CD4-positive, CD25-positive, alpha-beta regulatory T cell (primary cell): ENCODE measurements at regions not wholly inside any gene's neighbourhood (a gene's known extent, or its start where the extent isn't known, plus 50 kb on each side); places are given as distances from the start of the nearest gene placed in this dataset.

Source experiments
- ATAC-seq, 2 donors: fragments of 150-1000 bp; cut with Tn5 transposase; one replicate each; pipeline ENCODE4 v1.10.0; 2021; ENCODE audit warnings: low read depth in 2 of 2, moderate number of reproducible peaks in 2 of 2, moderate library complexity in 1 of 2
- DNase-seq, 3 donors: peaks; one replicate each; pipeline versions ENCODE4 v3.0.0 to v3.0.0-alpha.2; 2012 to 2022; ENCODE audit warnings: mixed read lengths in 1 of 3
- H3K27ac ChIP-seq: one replicate; pipeline ENCODE4 v1.7.0; 2013; ENCODE audit warnings: mild to moderate bottlenecking, low read length; ENCODE audit not compliant: insufficient read depth, poor library complexity, severe bottlenecking
- H3K27me3 ChIP-seq: one replicate; pipeline ENCODE4 v1.7.0; 2013; ENCODE audit warnings: low read length; ENCODE audit not compliant: control insufficient read depth, insufficient read depth
- H3K36me3 ChIP-seq: one replicate; pipeline ENCODE4 v1.7.0; 2013; ENCODE audit warnings: mild to moderate bottlenecking, low read length, moderate library complexity; ENCODE audit not compliant: control insufficient read depth, insufficient read depth
- H3K4me1 ChIP-seq: 2 replicates; pipeline ENCODE4 v1.7.0; 2013; ENCODE audit warnings: mild to moderate bottlenecking, low read length; ENCODE audit not compliant: insufficient read depth, control insufficient read depth, poor library complexity, severe bottlenecking
- H3K4me3 ChIP-seq: one replicate; pipeline ENCODE4 v1.7.0; 2013; ENCODE audit warnings: low read depth, mild to moderate bottlenecking, low read length, moderate library complexity
- H3K9me3 ChIP-seq, 2 experiments: 1 replicate in 1 of 2; 2 replicates in 1 of 2; pipeline ENCODE4 v1.7.0; 2013; ENCODE audit warnings: low read length in 2 of 2, mild to moderate bottlenecking in 1 of 2, moderate library complexity in 1 of 2; ENCODE audit not compliant: control insufficient read depth in 2 of 2
- H3K27ac Mint-ChIP-seq, 3 donors: one replicate each; pipeline ENCODE4 v1.8.0; 2020 to 2022; ENCODE audit warnings: mild to moderate bottlenecking in 3 of 3, mixed read lengths in 3 of 3, moderate library complexity in 2 of 3
- H3K27me3 Mint-ChIP-seq: one replicate; pipeline ENCODE4 v1.8.0; 2022; ENCODE audit warnings: mild to moderate bottlenecking, mixed read lengths
- H3K36me3 Mint-ChIP-seq: one replicate; pipeline ENCODE4 v1.8.0; 2020; ENCODE audit warnings: mixed read lengths
- H3K4me1 Mint-ChIP-seq, 4 donors: one replicate each; pipeline ENCODE4 v1.8.0; 2020 to 2022; ENCODE audit warnings: mixed read lengths in 4 of 4, mild to moderate bottlenecking in 1 of 4
- H3K4me3 Mint-ChIP-seq, 4 donors: one replicate each; pipeline ENCODE4 v1.8.0; 2020 to 2022; ENCODE audit warnings: mild to moderate bottlenecking in 4 of 4, mixed read lengths in 4 of 4, moderate library complexity in 3 of 4
- H3K9me3 Mint-ChIP-seq, 7 donors: one replicate each; pipeline ENCODE4 v1.8.0; 2020 to 2022; ENCODE audit warnings: mixed read lengths in 7 of 7, mild to moderate bottlenecking in 3 of 7, moderate library complexity in 2 of 7

DNA sequence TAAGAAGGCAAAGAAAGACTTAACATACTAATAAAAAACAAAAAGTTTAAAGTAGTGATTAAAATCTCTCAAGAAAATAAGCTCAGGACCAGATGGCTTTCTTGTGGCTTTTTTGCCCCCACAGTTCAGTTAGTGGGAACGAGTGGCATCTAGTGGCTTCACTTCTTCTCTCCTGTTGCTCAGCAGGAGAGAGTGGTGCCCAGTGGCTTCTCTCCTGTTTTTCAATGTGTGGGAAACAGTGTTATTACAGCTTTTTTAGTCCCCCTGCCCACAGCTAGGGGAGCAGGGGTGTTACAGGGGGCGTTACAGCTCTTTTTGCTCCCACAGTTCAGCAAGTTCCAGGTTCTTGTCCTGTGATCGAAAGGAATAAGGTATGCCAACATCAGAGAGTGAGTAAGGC, 135.2 kb downstream of the RERGL start:
- ATAC-seq (no peak), DNase-seq (no peak)
- H3K4me3 ChIP-seq: no peak overlapping the region
- H3K9me3 ChIP-seq: peaks cover 0 to 1% of the 10 kb centered on the region in 2 experiments
- H3K36me3 ChIP-seq: no peaks in the 10 kb centered on the region
- H3K4me1 ChIP-seq: no peaks in the 10 kb centered on the region
- Mint-ChIP-seq H3K4me3 (no peak overlapping the region), H3K27ac (no peak overlapping the region), H3K27me3 (no peaks in the 10 kb centered on the region), H3K9me3 (peaks cover 0 to 9% (median 8%) of the 10 kb centered on the region in 7 donors), H3K4me1 (no peaks in the 10 kb centered on the region), H3K36me3 (no peaks in the 10 kb centered on the region)
- H3K27me3 ChIP-seq: no peaks in the 10 kb centered on the region
- H3K27ac ChIP-seq: no peak overlapping the region

DNA sequence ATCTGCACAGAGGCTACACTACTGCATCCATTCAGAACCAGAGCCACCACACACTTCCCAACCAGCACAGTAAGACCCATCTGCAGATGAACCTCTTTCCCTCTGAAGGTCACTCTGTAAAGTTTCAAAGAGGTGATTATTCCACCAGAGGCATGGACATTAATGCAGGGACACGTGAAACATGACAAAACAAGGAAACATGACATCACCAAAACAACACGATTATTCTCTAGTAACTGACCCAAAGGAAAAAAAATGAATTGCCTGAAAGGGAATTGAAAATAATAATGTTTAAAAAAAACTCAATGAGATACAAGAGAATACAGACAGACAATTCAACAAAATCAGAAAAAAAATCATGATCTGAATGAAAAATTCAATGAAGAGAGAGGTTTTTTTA, 139.1 kb downstream of the RERGL start:
- H3K27ac Mint-ChIP-seq: no peak overlapping the region
- Histone ChIP-seq H3K27ac (no peak overlapping the region), H3K4me3 (no peak overlapping the region), H3K9me3 (peaks cover 0 to 8% of the 10 kb centered on the region in 2 experiments), H3K4me1 (no peaks in the 10 kb centered on the region), H3K27me3 (no peaks in the 10 kb centered on the region), H3K36me3 (no peaks in the 10 kb centered on the region)
- no peak overlapping the region for H3K4me3 Mint-ChIP-seq
- no peaks in the 10 kb centered on the region for H3K27me3 Mint-ChIP-seq
- ATAC-seq (no peak), DNase-seq (no peak)
- H3K9me3 Mint-ChIP-seq: peaks cover 0 to 12% (median 6%) of the 10 kb centered on the region in 7 donors
- H3K36me3 Mint-ChIP-seq: no peaks in the 10 kb centered on the region
- H3K4me1 Mint-ChIP-seq: no peaks in the 10 kb centered on the region

DNA sequence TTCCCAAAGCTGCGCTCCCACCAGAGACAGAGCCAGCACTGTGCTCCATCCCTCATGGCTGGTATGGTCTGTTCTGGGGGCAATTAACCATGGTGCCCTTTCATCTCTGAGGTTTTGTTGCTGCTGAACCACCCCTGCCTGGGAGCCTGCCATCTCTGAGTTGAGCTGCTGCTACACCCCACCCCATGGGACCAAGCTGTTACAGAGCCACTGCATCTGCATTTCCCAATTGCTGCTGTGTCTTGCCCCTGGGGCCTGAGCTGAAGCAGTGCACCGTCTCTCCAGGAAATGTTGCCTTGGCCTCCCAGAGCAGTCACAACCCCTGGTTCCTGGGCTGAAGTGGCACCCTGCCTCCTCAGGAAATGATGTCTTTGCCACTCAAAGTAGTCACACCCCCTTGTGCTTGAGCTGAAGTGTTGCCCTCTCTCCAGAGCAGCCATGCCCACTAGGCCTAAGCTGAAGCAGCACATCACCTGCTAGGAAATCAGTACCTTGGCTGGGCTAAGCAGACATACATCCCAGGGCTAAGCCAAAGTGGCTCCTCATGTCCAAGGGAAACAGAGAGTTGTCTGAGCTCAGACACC, 140.3 kb downstream of the RERGL start:
- H3K4me1 ChIP-seq: no peaks in the 10 kb centered on the region
- H3K4me3 ChIP-seq: no peak overlapping the region
- ATAC-seq (no peak), DNase-seq (no peak)
- H3K27me3 ChIP-seq: no peaks in the 10 kb centered on the region
- Mint-ChIP-seq H3K4me3 (no peak overlapping the region), H3K27me3 (no peaks in the 10 kb centered on the region), H3K4me1 (no peaks in the 10 kb centered on the region), H3K9me3 (peaks cover 0 to 12% (median 5%) of the 10 kb centered on the region in 7 donors), H3K36me3 (no peaks in the 10 kb centered on the region), H3K27ac (no peak overlapping the region)
- peaks cover 0 to 8% of the 10 kb centered on the region in 2 experiments for H3K9me3 ChIP-seq
- no peak overlapping the region for H3K27ac ChIP-seq
- no peaks in the 10 kb centered on the region for H3K36me3 ChIP-seq

DNA sequence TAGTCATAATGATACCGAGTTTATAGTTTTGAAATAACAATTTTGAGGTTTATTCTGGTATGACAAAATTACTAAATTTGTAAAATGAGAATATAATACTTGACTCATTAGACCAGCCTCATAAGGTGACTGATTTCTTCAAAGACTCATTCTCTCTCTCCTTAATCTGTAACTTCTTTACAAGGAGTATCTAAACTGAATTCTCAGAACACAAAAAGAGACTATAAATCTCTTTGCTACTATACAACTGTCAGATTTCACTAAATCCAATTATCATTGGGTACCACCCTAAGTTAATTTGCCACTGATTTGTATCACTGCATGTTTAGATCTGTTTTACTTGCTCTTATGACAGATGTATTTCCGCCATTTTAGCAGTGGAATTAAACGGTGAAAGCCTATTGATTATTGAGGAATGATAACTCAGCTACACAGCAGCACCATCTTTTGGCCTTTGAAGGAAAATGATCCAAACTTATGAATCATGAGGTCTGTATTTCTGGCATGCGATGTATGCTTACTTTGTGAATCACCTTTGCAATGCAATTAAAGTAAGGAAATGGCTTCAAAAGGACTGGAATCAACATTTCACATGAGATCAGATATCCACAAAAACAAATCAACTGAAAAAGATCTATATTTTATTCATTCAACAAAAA, 161.2 kb downstream of the RERGL start:
- Mint-ChIP-seq H3K36me3 (no peaks in the 10 kb centered on the region), H3K27me3 (no peaks in the 10 kb centered on the region), H3K27ac (no peak overlapping the region), H3K9me3 (peaks cover 0 to 23% (median 5%) of the 10 kb centered on the region in 7 donors), H3K4me1 (peaks cover 0 to 5% (median 0%) of the 10 kb centered on the region in 4 donors), H3K4me3 (no peak overlapping the region)
- ATAC-seq (no peak), DNase-seq (no peak)
- Histone ChIP-seq H3K4me1 (no peaks in the 10 kb centered on the region), H3K36me3 (no peaks in the 10 kb centered on the region), H3K27ac (no peak overlapping the region), H3K4me3 (no peak overlapping the region), H3K9me3 (peaks cover 2 to 4% of the 10 kb centered on the region in 2 experiments), H3K27me3 (no peaks in the 10 kb centered on the region)

DNA sequence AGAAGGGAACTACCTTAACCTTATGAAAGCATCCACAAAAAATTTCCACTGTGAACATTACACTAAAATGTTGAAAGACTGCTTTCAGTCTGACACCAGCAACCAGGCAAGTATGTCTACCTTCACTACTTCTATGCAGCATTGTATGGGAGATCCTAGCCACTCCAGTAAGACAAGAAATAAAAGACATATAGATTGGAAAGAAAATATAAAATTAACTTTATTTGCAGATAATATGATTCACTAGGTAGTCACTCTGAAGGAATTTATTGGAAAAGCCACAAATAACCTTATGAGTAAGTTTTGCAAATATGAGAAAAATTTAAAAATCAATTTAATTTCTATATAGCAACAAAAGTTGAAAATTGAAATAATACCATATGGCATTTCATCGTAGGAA, 172.0 kb downstream of the RERGL start:
- Histone ChIP-seq H3K9me3 (peaks cover 4 to 6% of the 10 kb centered on the region in 2 experiments), H3K4me3 (no peak overlapping the region), H3K36me3 (no peaks in the 10 kb centered on the region), H3K4me1 (no peaks in the 10 kb centered on the region), H3K27me3 (no peaks in the 10 kb centered on the region), H3K27ac (no peak overlapping the region)
- no peaks in the 10 kb centered on the region for H3K4me1 Mint-ChIP-seq
- no peak for ATAC-seq
- H3K4me3 Mint-ChIP-seq: no peak overlapping the region
- H3K9me3 Mint-ChIP-seq: peaks cover 0 to 33% (median 6%) of the 10 kb centered on the region in 7 donors
- no peaks in the 10 kb centered on the region for H3K27me3 Mint-ChIP-seq
- no peak for DNase-seq
- no peaks in the 10 kb centered on the region for H3K36me3 Mint-ChIP-seq
- no peak overlapping the region for H3K27ac Mint-ChIP-seq

DNA sequence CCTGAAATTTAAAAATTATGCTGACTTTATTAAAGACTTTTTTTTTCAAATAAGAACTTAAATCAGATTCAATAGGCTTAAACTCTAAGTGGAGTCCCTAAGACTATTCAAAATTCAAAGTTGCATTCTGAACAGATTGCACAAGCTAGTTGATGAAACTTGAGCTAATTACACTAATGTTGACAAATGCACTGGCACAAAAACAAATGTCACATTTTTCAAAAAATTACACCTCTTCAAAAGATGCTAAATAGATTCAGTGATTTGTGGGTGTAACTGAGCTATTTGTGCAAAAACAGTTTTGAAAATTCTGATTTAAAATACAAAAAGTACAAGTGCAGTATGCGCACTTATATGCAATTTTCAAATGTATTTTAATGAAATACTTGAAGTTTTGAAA, 205.4 kb downstream of the RERGL start:
- Histone ChIP-seq H3K9me3 (no peaks in the 10 kb centered on the region), H3K4me1 (no peaks in the 10 kb centered on the region), H3K36me3 (no peaks in the 10 kb centered on the region), H3K27me3 (no peaks in the 10 kb centered on the region), H3K4me3 (no peak overlapping the region), H3K27ac (no peak overlapping the region)
- DNase-seq (no peak), ATAC-seq (no peak)
- Mint-ChIP-seq H3K27ac (no peak overlapping the region), H3K4me3 (no peak overlapping the region), H3K9me3 (peaks cover 0 to 27% (median 4%) of the 10 kb centered on the region in 7 donors), H3K36me3 (no peaks in the 10 kb centered on the region), H3K4me1 (no peaks in the 10 kb centered on the region), H3K27me3 (no peaks in the 10 kb centered on the region)

DNA sequence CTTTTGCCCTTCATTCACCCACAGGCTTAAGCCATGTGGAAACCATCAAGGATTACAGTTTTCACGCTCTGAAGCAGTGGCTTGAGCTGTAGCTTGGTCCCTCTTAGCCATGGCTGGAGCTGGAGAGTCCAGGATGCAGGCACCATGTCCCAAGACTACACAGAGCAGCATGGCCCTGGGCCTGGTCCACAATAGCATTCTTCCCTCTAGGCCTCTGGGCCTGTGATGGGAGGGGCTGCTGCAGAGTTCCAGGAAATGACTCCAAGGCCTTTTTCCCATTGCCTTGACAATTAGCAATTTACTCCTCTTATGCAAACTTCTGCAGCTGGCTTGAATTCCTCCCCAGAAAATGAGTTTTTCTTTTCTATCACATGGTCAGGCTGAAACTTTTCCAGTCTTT, 211.3 kb downstream of the RERGL start:
- no peak for ATAC-seq
- H3K27me3 Mint-ChIP-seq: no peaks in the 10 kb centered on the region

DNA sequence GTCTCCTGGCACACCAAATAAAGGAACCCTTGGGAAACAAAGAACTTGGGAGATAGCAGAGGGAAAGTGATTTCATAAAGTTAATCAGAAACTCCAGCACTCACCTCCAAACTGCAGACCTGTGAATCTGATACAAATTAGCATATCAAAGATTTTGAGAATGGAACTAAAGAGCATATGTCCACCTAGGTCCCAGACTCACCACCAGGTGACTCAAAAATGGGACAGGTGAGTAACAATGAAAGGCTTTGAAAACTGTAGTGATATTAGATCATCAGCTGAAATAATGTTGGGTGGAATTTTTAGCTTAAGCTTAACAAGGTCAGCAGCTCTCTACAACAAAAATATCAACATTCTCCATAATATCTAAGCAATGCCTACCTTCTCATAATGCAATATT, 214.8 kb downstream of the RERGL start:
- H3K36me3 Mint-ChIP-seq: no peaks in the 10 kb centered on the region
- ATAC-seq: no peak

More for the DNA sequence above, 211.3 kb downstream of the RERGL start:
- H3K27ac ChIP-seq: no peak overlapping the region
- no peak for DNase-seq
- Mint-ChIP-seq H3K4me3 (no peak overlapping the region), H3K4me1 (no peaks in the 10 kb centered on the region), H3K9me3 (peaks cover 0 to 25% (median 7%) of the 10 kb centered on the region in 7 donors), H3K36me3 (no peaks in the 10 kb centered on the region), H3K27ac (no peak overlapping the region)
- H3K36me3 ChIP-seq: no peaks in the 10 kb centered on the region
- H3K4me1 ChIP-seq: no peaks in the 10 kb centered on the region
- H3K9me3 ChIP-seq: peaks cover 7 to 11% of the 10 kb centered on the region in 2 experiments
- no peaks in the 10 kb centered on the region for H3K27me3 ChIP-seq
- H3K4me3 ChIP-seq: no peak overlapping the region

More for the DNA sequence above, 214.8 kb downstream of the RERGL start:
- DNase-seq: no peak
- Histone ChIP-seq H3K9me3 (peaks cover 10 to 11% of the 10 kb centered on the region in 2 experiments), H3K27me3 (no peaks in the 10 kb centered on the region), H3K4me1 (no peaks in the 10 kb centered on the region), H3K36me3 (no peaks in the 10 kb centered on the region), H3K27ac (no peak overlapping the region), H3K4me3 (no peak overlapping the region)
- Mint-ChIP-seq H3K4me1 (no peaks in the 10 kb centered on the region), H3K27me3 (no peaks in the 10 kb centered on the region), H3K4me3 (no peak overlapping the region), H3K9me3 (peaks cover 0 to 23% (median 14%) of the 10 kb centered on the region in 7 donors), H3K27ac (no peak overlapping the region)
